ENCODE measurements at regions not wholly inside any gene's neighbourhood (a gene's known extent, or its start where the extent isn't known, plus 50 kb on each side); places are given as distances from the start of the nearest gene placed in this dataset.
"Not testable (repeated sequence)": the region's sequence is repeated elsewhere in the genome, so short reads cannot be mapped to it uniquely, and the experiment has no call there.

GRCh38 chrX:56618323-56618722 lies 54.9 kb downstream of the UBQLN2 start:
- H3K27me3 Mint-ChIP-seq: no peaks in the 10 kb centered on the region
- peak overlapping the region; percentile 65 for H3K27ac Mint-ChIP-seq
- no peak overlapping the region for H3K4me3 Mint-ChIP-seq
- H3K9me3 Mint-ChIP-seq: peaks cover 6% of the 10 kb centered on the region
- H3K4me1 Mint-ChIP-seq: peaks cover 1% of the 10 kb centered on the region
- POLR2A ChIA-PET: no interaction called here
- no peak for DNase-seq
- ATAC-seq (ENCODE audit: low read depth): no peak
- H3K36me3 Mint-ChIP-seq: peaks cover 3% of the 10 kb centered on the region

DNA sequence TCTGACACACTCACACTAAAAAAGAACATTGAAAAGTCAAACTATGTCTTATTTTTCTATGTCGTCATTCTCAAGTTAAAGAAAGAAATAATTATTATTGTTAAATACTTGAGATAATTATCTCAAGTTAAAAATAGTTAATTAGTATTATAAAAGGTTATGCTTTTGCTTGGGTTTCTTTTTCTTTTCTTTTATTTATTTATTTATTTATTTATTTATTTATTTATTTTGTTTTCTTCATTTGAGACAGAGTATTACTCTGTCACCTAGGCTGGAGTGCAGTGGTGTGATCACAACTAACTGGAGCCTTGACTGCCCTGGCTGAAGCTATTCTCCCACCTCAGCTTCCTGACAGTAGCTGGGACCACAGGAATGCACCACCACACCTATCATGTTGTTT lies 59.9 kb downstream of the UBQLN2 start:
- no peak for ATAC-seq (ENCODE audit: low read depth)
- H3K4me1 Mint-ChIP-seq: no peaks in the 10 kb centered on the region

DNA sequence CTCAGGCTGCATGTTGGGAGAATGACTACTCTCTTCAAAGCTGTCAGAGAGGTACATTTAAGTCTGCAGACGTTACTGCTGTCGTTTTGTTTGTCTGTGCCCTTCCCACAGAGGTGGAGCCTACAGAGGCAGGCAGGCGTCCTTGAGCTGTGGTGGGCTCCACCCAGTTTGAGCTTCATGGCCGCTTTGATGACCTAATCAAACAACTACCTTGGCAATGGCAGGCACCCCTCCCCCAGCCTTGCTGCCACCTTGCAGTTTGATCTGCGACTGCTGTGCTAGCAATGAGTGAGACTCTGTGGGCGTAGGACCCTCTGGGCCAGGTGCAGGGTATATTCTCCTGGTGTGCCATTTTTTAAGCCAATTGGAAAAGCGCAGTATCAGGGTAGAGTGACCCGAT lies 71.6 kb downstream of the UBQLN2 start:
- POLR2A ChIA-PET; H3K27me3 Mint-ChIP-seq; H3K4me1 Mint-ChIP-seq; H3K9me3 Mint-ChIP-seq; H3K36me3 Mint-ChIP-seq; DNase-seq; H3K4me3 Mint-ChIP-seq; ATAC-seq (ENCODE audit: low read depth); H3K27ac Mint-ChIP-seq: not testable (repeated sequence)

More for the DNA sequence above, 59.9 kb downstream of the UBQLN2 start:
- DNase-seq: no peak
- H3K27me3 Mint-ChIP-seq: no peaks in the 10 kb centered on the region
- peaks cover 6% of the 10 kb centered on the region for H3K9me3 Mint-ChIP-seq
- H3K27ac Mint-ChIP-seq: no peak overlapping the region
- POLR2A ChIA-PET: no interaction called here
- no peak overlapping the region for H3K4me3 Mint-ChIP-seq
- H3K36me3 Mint-ChIP-seq: peaks cover 3% of the 10 kb centered on the region

DNA sequence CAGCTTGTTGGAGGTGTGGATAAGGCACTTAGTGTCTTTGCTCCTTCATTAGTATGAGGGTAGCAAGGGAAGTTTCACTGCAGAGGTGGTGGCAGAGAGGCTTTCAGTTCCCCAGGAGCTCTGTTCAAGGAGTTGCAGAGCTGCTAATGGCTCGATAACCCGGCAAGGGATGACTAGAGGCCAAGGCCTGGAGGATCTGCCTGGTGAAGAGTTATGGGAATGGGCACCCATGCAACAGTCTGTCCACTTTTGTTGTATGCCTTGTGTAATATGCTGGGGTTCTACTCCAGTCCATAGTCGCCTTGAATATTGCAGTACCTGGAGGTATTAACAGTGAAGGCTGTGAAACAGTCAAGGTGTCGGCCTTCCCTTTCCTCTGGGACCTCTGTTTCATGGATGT lies 67.8 kb upstream of the NBDY start:
- Mint-ChIP-seq H3K27me3 (no peaks in the 10 kb centered on the region), H3K4me1 (no peaks in the 10 kb centered on the region), H3K9me3 (peaks cover 2% of the 10 kb centered on the region), H3K4me3 (no peak overlapping the region), H3K27ac (no peak overlapping the region), H3K36me3 (peaks cover 2% of the 10 kb centered on the region)
- no peak for ATAC-seq (ENCODE audit: low read depth)
- DNase-seq: no peak
- POLR2A ChIA-PET: no interaction called here

Data from activated naive CD8-positive, alpha-beta T cell treated with anti-CD3 and anti-CD28 coated beads, Interleukin-2, amount 10 ng/mL, durations not matched to agents 7 days and 5 days (primary cell).